ENCODE measurements at regions not wholly inside any gene's neighbourhood (a gene's known extent, or its start where the extent isn't known, plus 50 kb on each side); places are given as distances from the start of the nearest gene placed in this dataset.

DNA sequence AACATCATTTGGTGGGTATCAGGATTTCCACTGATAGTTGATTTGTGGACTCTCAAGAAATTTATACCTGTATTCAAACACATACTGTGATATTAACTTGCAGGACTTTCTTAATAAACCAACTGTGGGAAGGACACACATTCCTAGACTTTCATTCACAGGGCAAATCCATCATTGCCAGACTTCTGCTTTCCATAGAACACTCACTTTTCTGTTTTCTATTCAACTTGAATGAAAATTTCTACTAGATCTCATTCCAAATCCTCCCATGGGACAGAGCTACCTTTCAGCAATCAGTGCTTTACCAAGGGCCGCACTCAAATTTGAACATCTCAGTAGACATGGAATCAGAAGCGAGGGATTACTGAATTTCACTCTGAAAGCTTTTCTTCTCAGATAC lies 612.5 kb downstream of the IRS1 start (continued):
- TF ChIP-seq, protein P1, sequence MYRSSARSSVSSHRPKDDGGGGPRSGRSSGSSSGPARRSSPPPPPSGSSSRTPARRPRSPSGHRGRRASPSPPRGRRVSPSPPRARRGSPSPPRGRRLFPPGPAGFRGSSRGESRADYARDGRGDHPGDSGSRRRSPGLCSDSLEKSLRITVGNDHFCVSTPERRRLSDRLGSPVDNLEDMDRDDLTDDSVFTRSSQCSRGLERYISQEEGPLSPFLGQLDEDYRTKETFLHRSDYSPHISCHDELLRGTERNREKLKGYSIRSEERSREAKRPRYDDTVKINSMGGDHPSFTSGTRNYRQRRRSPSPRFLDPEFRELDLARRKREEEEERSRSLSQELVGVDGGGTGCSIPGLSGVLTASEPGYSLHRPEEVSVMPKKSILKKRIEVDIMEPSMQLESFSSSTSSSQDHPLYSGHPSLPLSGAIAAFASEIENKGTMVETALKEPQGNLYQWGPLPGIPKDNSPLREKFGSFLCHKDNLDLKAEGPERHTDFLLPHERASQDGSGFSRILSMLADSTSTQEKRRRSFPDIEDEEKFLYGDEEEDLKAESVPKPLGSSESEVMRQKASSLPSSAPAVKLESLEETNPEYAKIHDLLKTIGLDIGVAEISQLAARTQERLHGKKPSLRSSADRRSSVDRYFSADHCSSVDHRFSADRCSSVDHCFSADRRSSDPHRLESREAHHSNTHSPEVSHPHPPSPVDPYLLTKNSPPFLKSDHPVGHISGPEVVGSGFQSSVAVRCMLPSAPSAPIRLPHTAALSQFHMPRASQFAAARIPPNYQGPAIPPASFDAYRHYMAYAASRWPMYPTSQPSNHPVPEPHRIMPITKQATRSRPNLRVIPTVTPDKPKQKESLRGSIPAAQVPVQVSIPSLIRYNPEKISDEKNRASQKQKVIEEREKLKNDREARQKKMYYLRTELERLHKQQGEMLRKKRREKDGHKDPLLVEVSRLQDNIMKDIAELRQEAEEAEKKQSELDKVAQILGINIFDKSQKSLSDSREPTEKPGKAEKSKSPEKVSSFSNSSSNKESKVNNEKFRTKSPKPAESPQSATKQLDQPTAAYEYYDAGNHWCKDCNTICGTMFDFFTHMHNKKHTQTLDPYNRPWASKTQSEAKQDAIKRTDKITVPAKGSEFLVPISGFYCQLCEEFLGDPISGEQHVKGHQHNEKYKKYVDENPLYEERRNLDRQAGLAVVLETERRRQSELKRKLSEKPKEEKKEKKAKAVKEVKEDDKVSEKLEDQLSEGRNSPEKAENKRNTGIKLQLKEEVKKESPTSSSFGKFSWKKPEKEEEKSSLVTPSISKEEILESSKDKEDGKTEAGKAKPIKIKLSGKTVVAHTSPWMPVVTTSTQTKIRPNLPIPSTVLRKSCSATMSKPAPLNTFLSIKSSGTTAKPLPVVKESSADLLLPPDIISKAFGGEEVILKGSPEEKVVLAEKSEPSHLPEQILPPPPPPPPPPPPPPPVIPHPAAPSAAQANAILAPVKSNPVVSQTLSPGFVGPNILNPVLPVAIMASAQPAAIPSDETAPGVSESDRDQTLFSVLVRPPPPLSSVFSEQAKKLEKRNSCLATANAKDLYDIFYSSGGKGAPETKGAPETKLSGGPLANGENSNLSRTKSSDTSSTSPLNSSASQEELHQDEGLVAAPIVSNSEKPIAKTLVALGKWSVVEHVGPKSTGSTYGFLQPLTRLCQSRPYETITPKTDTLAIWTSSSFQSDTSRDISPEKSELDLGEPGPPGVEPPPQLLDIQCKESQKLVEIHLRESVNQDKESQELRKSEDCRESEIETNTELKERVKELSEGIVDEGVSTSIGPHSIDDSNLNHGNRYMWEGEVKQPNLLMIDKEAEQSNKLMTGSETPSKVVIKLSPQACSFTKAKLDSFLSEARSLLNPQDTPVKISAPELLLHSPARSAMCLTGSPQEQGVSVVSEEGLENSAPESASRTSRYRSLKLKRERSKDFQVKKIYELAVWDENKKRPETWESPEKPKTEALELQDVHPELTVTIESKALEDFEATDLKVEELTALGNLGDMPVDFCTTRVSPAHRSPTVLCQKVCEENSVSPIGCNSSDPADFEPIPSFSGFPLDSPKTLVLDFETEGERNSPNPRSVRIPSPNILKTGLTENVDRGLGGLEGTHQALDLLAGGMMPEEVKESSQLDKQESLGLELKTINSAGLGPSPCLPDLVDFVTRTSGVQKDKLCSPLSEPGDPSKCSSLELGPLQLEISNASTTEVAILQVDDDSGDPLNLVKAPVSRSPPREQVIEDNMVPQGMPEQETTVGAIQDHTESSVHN (CRISPR knock-in tag; IDR thresholded peaks at IDR 0.05), result no peak
- TF ChIP-seq ZFP41 (CRISPR knock-in tag; IDR thresholded peaks at IDR 0.05; ENCODE audit: borderline replicate concordance), result no peak
- TF ChIP-seq, protein P2, sequence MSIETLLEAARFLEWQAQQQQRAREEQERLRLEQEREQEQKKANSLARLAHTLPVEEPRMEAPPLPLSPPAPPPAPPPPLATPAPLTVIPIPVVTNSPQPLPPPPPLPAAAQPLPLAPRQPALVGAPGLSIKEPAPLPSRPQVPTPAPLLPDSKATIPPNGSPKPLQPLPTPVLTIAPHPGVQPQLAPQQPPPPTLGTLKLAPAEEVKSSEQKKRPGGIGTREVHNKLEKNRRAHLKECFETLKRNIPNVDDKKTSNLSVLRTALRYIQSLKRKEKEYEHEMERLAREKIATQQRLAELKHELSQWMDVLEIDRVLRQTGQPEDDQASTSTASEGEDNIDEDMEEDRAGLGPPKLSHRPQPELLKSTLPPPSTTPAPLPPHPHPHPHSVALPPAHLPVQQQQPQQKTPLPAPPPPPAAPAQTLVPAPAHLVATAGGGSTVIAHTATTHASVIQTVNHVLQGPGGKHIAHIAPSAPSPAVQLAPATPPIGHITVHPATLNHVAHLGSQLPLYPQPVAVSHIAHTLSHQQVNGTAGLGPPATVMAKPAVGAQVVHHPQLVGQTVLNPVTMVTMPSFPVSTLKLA (IDR thresholded peaks at IDR 0.05), result no peak
- TF ChIP-seq, protein P3, sequence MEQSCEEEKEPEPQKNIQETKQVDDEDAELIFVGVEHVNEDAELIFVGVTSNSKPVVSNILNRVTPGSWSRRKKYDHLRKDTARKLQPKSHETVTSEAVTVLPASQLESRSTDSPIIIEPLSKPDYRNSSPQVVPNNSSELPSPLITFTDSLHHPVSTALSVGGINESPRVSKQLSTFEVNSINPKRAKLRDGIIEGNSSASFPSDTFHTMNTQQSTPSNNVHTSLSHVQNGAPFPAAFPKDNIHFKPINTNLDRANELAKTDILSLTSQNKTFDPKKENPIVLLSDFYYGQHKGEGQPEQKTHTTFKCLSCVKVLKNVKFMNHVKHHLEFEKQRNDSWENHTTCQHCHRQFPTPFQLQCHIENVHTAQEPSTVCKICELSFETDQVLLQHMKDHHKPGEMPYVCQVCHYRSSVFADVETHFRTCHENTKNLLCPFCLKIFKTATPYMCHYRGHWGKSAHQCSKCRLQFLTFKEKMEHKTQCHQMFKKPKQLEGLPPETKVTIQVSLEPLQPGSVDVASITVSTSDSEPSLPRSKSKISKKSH (CRISPR knock-in tag; IDR thresholded peaks at IDR 0.05; ENCODE audit: borderline replicate concordance), result no peak
- no peak for TF ChIP-seq U2AF2 (IDR thresholded peaks at IDR 0.05; ENCODE audit: low read depth, low read length)
- TF ChIP-seq ZMYM3 (CRISPR knock-in tag; IDR thresholded peaks at IDR 0.05), result no peak
- no peak for TF ChIP-seq WIZ (CRISPR knock-in tag; IDR thresholded peaks at IDR 0.05)
- no peak for TF ChIP-seq ZNF816 (CRISPR knock-in tag; IDR thresholded peaks at IDR 0.05; ENCODE audit: borderline replicate concordance)
- TF ChIP-seq KLF15 (CRISPR knock-in tag; IDR thresholded peaks at IDR 0.05; ENCODE audit: borderline replicate concordance), result no peak
- no peak for TF ChIP-seq MEF2D (CRISPR knock-in tag; IDR thresholded peaks at IDR 0.05)
- no peak for TF ChIP-seq JUN (CRISPR knock-in tag; IDR thresholded peaks at IDR 0.05)
- TF ChIP-seq RFXANK (CRISPR knock-in tag; IDR thresholded peaks at IDR 0.05), result no peak
- TF ChIP-seq ZNF850 (CRISPR knock-in tag; conservative IDR thresholded peaks at IDR 0.05), result no peak
- no peak for TF ChIP-seq ZNF44 (CRISPR knock-in tag; IDR thresholded peaks at IDR 0.05)
- TF ChIP-seq FOXM1 (CRISPR knock-in tag; IDR thresholded peaks at IDR 0.05), result no peak
